ENCODE measurements at regions not wholly inside any gene's neighbourhood (a gene's known extent, or its start where the extent isn't known, plus 50 kb on each side); places are given as distances from the start of the nearest gene placed in this dataset.

- H3K4me3 ChIP-seq (ENCODE audit: low read depth, low read length): no peak overlapping the region
- H3K36me3 ChIP-seq (ENCODE audit: control insufficient read depth, insufficient read depth, low read length): no peaks in the 10 kb centered on the region
Observed at GRCh38 chr3:59578129-59578528, 528.3 kb upstream of the CFAP20DC start.

GRCh38 chr3:59576606-59577005 is 526.8 kb upstream of the CFAP20DC start:
- no peaks in the 10 kb centered on the region for H3K9me3 ChIP-seq (ENCODE audit: control insufficient read depth, insufficient read depth, low read length)

More at GRCh38 chr3:59578129-59578528, 528.3 kb upstream of the CFAP20DC start:
- no peak overlapping the region for H3K9ac ChIP-seq (ENCODE audit: low read depth, low read length)
- no peaks in the 10 kb centered on the region for H3K27me3 ChIP-seq (ENCODE audit: control insufficient read depth, insufficient read depth, low read length)
- H3K4me1 ChIP-seq (ENCODE audit: control insufficient read depth, insufficient read depth, low read length): no peaks in the 10 kb centered on the region; the same call in 1 of the 2 replicates
- H3K9me3 ChIP-seq (ENCODE audit: control insufficient read depth, insufficient read depth, low read length): no peaks in the 10 kb centered on the region
- no peak overlapping the region for H3K27ac ChIP-seq (ENCODE audit: low read depth, low read length)

DNA sequence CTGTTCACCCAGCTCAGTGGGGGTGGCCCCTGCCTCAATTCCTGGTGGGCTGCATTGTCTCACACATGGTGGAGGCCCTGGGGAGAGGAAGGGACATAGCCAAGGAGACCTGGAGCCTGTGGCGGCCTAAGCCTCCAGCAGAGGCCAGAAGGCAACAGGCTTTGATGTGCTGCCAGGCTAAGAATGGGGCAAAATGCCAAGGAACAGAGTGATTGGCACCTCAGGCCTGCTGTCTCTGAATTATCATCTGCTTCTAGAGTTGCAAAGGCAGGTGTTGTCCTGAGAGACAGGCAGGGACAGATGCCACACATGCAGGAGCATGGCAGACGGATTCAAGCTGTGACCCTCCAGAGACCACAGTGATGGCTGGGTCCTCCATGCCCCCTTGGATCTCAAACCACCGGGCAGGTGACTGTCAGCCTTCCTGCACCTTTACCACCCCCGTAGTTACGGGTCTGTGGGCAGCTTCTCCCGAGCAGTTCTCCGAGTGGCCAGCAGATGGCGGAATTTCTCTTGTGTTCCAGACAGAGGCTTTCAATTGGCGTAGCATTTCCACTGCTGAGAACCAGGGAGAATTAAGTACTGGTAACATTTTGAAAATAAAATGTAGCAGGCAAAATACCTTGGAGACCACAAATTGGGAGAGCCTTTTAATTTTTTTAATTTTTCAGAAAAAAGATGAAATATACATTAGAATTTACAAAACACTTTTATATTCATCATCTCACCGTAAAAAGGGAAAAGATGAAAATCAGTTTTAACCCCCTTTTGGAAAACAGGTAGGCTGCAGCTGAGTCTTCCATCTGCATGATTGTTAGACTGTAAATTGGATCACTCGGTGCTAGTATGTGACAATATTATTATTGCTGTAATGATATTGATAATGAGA is 525.5 kb upstream of the CFAP20DC start:
- no peaks in the 10 kb centered on the region for H3K9me3 ChIP-seq (ENCODE audit: control insufficient read depth, insufficient read depth, low read length)
- no peak overlapping the region for H3K9ac ChIP-seq (ENCODE audit: low read depth, low read length)
- H3K27ac ChIP-seq (ENCODE audit: low read depth, low read length): no peak overlapping the region
- no peaks in the 10 kb centered on the region for H3K27me3 ChIP-seq (ENCODE audit: control insufficient read depth, insufficient read depth, low read length)
- no peak overlapping the region for H3K4me3 ChIP-seq (ENCODE audit: low read depth, low read length)
- H3K36me3 ChIP-seq (ENCODE audit: control insufficient read depth, insufficient read depth, low read length): no peaks in the 10 kb centered on the region
- H3K4me1 ChIP-seq (ENCODE audit: control insufficient read depth, insufficient read depth, low read length): no peaks in the 10 kb centered on the region; the same call in 1 of the 2 replicates

More at GRCh38 chr3:59576606-59577005, 526.8 kb upstream of the CFAP20DC start:
- Histone ChIP-seq H3K27ac (ENCODE audit: low read depth, low read length) (no peak overlapping the region), H3K36me3 (ENCODE audit: control insufficient read depth, insufficient read depth, low read length) (no peaks in the 10 kb centered on the region), H3K27me3 (ENCODE audit: control insufficient read depth, insufficient read depth, low read length) (no peaks in the 10 kb centered on the region), H3K4me1 (ENCODE audit: control insufficient read depth, insufficient read depth, low read length) (no peaks in the 10 kb centered on the region; the same call in 1 of the 2 replicates), H3K4me3 (ENCODE audit: low read depth, low read length) (no peak overlapping the region), H3K9ac (ENCODE audit: low read depth, low read length) (no peak overlapping the region)

GRCh38 chr3:59573911-59574310 is 524.1 kb upstream of the CFAP20DC start:
- Histone ChIP-seq H3K27ac (ENCODE audit: low read depth, low read length) (no peak overlapping the region), H3K27me3 (ENCODE audit: control insufficient read depth, insufficient read depth, low read length) (no peaks in the 10 kb centered on the region), H3K4me3 (ENCODE audit: low read depth, low read length) (no peak overlapping the region), H3K4me1 (ENCODE audit: control insufficient read depth, insufficient read depth, low read length) (no peaks in the 10 kb centered on the region; the same call in 1 of the 2 replicates), H3K9ac (ENCODE audit: low read depth, low read length) (no peak overlapping the region), H3K36me3 (ENCODE audit: control insufficient read depth, insufficient read depth, low read length) (no peaks in the 10 kb centered on the region), H3K9me3 (ENCODE audit: control insufficient read depth, insufficient read depth, low read length) (no peaks in the 10 kb centered on the region)

DNA sequence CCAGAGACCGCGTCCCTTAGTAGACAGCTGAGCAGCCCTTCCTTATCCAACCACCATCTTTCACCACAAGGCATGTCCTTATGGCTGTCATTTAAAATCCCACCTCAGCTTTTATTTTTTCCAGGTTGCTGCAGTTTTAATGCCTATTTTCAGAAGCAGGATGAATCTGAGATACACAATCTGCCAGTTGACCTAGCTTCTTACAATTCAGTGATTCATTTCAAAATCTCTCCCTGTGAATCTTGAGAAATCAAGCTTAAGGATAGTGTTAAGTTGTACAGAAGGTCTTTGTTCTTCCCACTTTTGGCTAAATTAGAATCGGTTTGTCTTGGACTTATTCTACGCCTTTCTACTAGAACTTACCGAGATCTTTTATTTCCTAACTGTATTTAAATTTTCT is 522.3 kb upstream of the CFAP20DC start:
- Histone ChIP-seq H3K27ac (ENCODE audit: low read depth, low read length) (no peak overlapping the region), H3K27me3 (ENCODE audit: control insufficient read depth, insufficient read depth, low read length) (no peaks in the 10 kb centered on the region), H3K4me3 (ENCODE audit: low read depth, low read length) (no peak overlapping the region), H3K9me3 (ENCODE audit: control insufficient read depth, insufficient read depth, low read length) (no peaks in the 10 kb centered on the region), H3K9ac (ENCODE audit: low read depth, low read length) (no peak overlapping the region), H3K36me3 (ENCODE audit: control insufficient read depth, insufficient read depth, low read length) (no peaks in the 10 kb centered on the region), H3K4me1 (ENCODE audit: control insufficient read depth, insufficient read depth, low read length) (no peaks in the 10 kb centered on the region; the same call in 1 of the 2 replicates)

GRCh38 chr3:59570806-59571205 is 521.0 kb upstream of the CFAP20DC start:
- Histone ChIP-seq H3K36me3 (ENCODE audit: control insufficient read depth, insufficient read depth, low read length) (no peaks in the 10 kb centered on the region), H3K4me1 (ENCODE audit: control insufficient read depth, insufficient read depth, low read length) (no peaks in the 10 kb centered on the region; the same call in 1 of the 2 replicates), H3K27me3 (ENCODE audit: control insufficient read depth, insufficient read depth, low read length) (no peaks in the 10 kb centered on the region), H3K4me3 (ENCODE audit: low read depth, low read length) (no peak overlapping the region), H3K9ac (ENCODE audit: low read depth, low read length) (no peak overlapping the region), H3K9me3 (ENCODE audit: control insufficient read depth, insufficient read depth, low read length) (no peaks in the 10 kb centered on the region), H3K27ac (ENCODE audit: low read depth, low read length) (no peak overlapping the region)

DNA sequence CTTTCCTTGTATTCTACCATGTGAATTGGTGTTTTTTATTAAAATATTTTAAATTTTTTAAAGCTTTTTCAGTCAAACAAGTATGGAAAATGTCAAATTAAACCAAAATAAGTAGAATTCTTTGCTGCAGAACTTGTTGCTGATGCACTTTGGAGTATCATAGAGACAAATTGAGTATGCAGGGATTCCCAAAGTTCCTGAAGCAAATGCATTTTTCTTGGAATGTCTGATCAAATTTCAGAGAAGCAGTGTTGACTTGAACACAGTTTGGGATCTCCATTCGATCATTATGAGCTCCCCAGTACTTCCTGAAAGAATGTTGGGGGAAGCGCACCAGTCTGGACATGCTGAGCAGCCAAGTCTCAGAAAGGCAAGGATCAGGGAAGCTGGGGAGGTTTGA is 517.8 kb upstream of the CFAP20DC start:
- no peaks in the 10 kb centered on the region for H3K4me1 ChIP-seq (ENCODE audit: control insufficient read depth, insufficient read depth, low read length)
- H3K9me3 ChIP-seq (ENCODE audit: control insufficient read depth, insufficient read depth, low read length): no peaks in the 10 kb centered on the region
- H3K9ac ChIP-seq (ENCODE audit: low read depth, low read length): no peak overlapping the region
- H3K27ac ChIP-seq (ENCODE audit: low read depth, low read length): no peak overlapping the region
- no peaks in the 10 kb centered on the region for H3K36me3 ChIP-seq (ENCODE audit: control insufficient read depth, insufficient read depth, low read length)
- no peaks in the 10 kb centered on the region for H3K27me3 ChIP-seq (ENCODE audit: control insufficient read depth, insufficient read depth, low read length)
- no peak overlapping the region for H3K4me3 ChIP-seq (ENCODE audit: low read depth, low read length)

DNA sequence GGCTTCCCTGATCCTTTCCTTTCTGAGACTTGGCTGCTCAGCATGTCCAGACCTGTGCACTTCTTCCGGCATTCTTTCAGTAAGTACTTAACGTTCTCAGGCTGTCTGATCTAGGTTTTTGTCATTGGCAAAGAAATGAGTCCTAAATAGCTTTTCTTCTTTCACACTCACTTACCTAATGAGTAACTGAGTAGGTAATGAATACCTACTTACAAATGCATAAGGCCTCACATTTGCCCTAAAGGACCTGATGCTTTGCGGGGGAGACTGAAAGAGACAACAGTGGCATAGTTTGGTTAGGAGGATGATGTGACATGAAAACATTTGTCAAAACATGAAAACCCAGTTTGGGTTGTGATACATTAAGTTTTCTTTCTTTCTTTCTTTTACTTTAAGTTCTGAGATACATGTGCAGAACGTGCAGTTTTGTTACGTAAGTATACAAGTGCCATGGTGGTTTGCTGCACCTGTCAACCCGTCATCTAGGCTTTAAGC is 516.7 kb upstream of the CFAP20DC start:
- no peaks in the 10 kb centered on the region for H3K36me3 ChIP-seq (ENCODE audit: control insufficient read depth, insufficient read depth, low read length)
- no peak overlapping the region for H3K4me3 ChIP-seq (ENCODE audit: low read depth, low read length)
- no peaks in the 10 kb centered on the region for H3K4me1 ChIP-seq (ENCODE audit: control insufficient read depth, insufficient read depth, low read length)
- H3K9ac ChIP-seq (ENCODE audit: low read depth, low read length): no peak overlapping the region
- H3K27me3 ChIP-seq (ENCODE audit: control insufficient read depth, insufficient read depth, low read length): no peaks in the 10 kb centered on the region
- H3K9me3 ChIP-seq (ENCODE audit: control insufficient read depth, insufficient read depth, low read length): no peaks in the 10 kb centered on the region
- H3K27ac ChIP-seq (ENCODE audit: low read depth, low read length): no peak overlapping the region

GRCh38 chr3:59565125-59565524 is 515.3 kb upstream of the CFAP20DC start:
- no peaks in the 10 kb centered on the region for H3K36me3 ChIP-seq (ENCODE audit: control insufficient read depth, insufficient read depth, low read length)
- no peak overlapping the region for H3K27ac ChIP-seq (ENCODE audit: low read depth, low read length)
- H3K4me3 ChIP-seq (ENCODE audit: low read depth, low read length): no peak overlapping the region

GRCh38 chr3:59563966-59564365 is 514.1 kb upstream of the CFAP20DC start:
- Histone ChIP-seq H3K36me3 (ENCODE audit: control insufficient read depth, insufficient read depth, low read length) (no peaks in the 10 kb centered on the region), H3K4me3 (ENCODE audit: low read depth, low read length) (no peak overlapping the region), H3K9ac (ENCODE audit: low read depth, low read length) (no peak overlapping the region), H3K27me3 (ENCODE audit: control insufficient read depth, insufficient read depth, low read length) (no peaks in the 10 kb centered on the region), H3K9me3 (ENCODE audit: control insufficient read depth, insufficient read depth, low read length) (no peaks in the 10 kb centered on the region), H3K4me1 (ENCODE audit: control insufficient read depth, insufficient read depth, low read length) (no peaks in the 10 kb centered on the region), H3K27ac (ENCODE audit: low read depth, low read length) (no peak overlapping the region)

More at GRCh38 chr3:59565125-59565524, 515.3 kb upstream of the CFAP20DC start:
- no peaks in the 10 kb centered on the region for H3K27me3 ChIP-seq (ENCODE audit: control insufficient read depth, insufficient read depth, low read length)
- no peaks in the 10 kb centered on the region for H3K4me1 ChIP-seq (ENCODE audit: control insufficient read depth, insufficient read depth, low read length)
- H3K9me3 ChIP-seq (ENCODE audit: control insufficient read depth, insufficient read depth, low read length): no peaks in the 10 kb centered on the region
- H3K9ac ChIP-seq (ENCODE audit: low read depth, low read length): no peak overlapping the region

- no peak overlapping the region for H3K4me3 ChIP-seq (ENCODE audit: low read depth, low read length)
- H3K36me3 ChIP-seq (ENCODE audit: control insufficient read depth, insufficient read depth, low read length): no peaks in the 10 kb centered on the region
- H3K4me1 ChIP-seq (ENCODE audit: control insufficient read depth, insufficient read depth, low read length): no peaks in the 10 kb centered on the region
- no peaks in the 10 kb centered on the region for H3K27me3 ChIP-seq (ENCODE audit: control insufficient read depth, insufficient read depth, low read length)
- H3K27ac ChIP-seq (ENCODE audit: low read depth, low read length): no peak overlapping the region
- H3K9ac ChIP-seq (ENCODE audit: low read depth, low read length): no peak overlapping the region
- H3K9me3 ChIP-seq (ENCODE audit: control insufficient read depth, insufficient read depth, low read length): no peaks in the 10 kb centered on the region
Observed at GRCh38 chr3:59563072-59563605, 513.3 kb upstream of the CFAP20DC start.

Measured in HUES48 (cell line).